Tibial artery (tissue), 4 donors: ENCODE measurements at regions not wholly inside any gene's neighbourhood (a gene's known extent, or its start where the extent isn't known, plus 50 kb on each side); places are given as distances from the start of the nearest gene placed in this dataset.

Experiments
- DNase-seq, 2 donors: peaks; one replicate each; pipeline ENCODE4 v3.0.0-alpha.2; 2019
- H3K27ac ChIP-seq, 2 donors: fragments of 200-600 bp; sonication (generic) in 1 of 2; 1 replicate in 1 of 2; 2 replicates in 1 of 2; pipeline ENCODE4 v1.5.1; 2018 to 2019; ENCODE audit warnings: mild to moderate bottlenecking in 1 of 2
- H3K27me3 ChIP-seq, 2 donors: fragments of 200-600 bp; sonication (generic) in 1 of 2; one replicate each; pipeline versions ENCODE4 v1.5.1 to v1.6.0; 2016 to 2019
- H3K36me3 ChIP-seq, 3 donors: fragments of 200-600 bp; sonication (generic) in 2 of 3; one replicate each; pipeline ENCODE4 v1.5.1; 2016 to 2019; ENCODE audit warnings: mild to moderate bottlenecking in 2 of 3
- H3K4me1 ChIP-seq, 4 donors: fragments of 200-600 bp; sonication (generic) in 2 of 4; 1 replicate in 3 of 4; 2 replicates in 1 of 4; pipeline ENCODE4 v1.5.1; 2016 to 2019
- H3K4me3 ChIP-seq, 2 donors: fragments of 200-600 bp; sonication (generic) in 1 of 2; 1 replicate in 1 of 2; 2 replicates in 1 of 2; pipeline ENCODE4 v1.5.1; 2018 to 2019; ENCODE audit warnings: mild to moderate bottlenecking in 2 of 2
- H3K9me3 ChIP-seq, 3 donors: fragments of 200-600 bp; sonication (generic) in 1 of 3; one replicate each; pipeline ENCODE4 v1.5.1; 2016 to 2019
- CTCF ChIP-seq, 2 experiments: fragments of 200-600 bp in 1 of 2; fragments of 450-650 bp in 1 of 2; IDR thresholded peaks; one replicate each; pipeline ENCODE4 v1.5.1; 2017 to 2019; ENCODE audit warnings: antibody characterized with exemption in 2 of 2, mild to moderate bottlenecking in 1 of 2, moderate library complexity in 1 of 2
- intact Hi-C: fragments of 100-400 bp; cut with DNase I; formaldehyde crosslinking; loops from one replicate; pipeline ENCODE4 v1.15.0; 2023; ENCODE audit warnings: low total_unique reads

- intact Hi-C loops: no loop called here
- H3K27ac ChIP-seq: no peak overlapping the region
- TF ChIP-seq CTCF (IDR thresholded peaks at IDR 0.05): no peak
Measured at GRCh38 chr12:88889326-88890110, 309.2 kb upstream of the KITLG start.

GRCh38 chr12:88884600-88884999 lies 304.3 kb upstream of the KITLG start:
- no peak overlapping the region for H3K27ac ChIP-seq
- intact Hi-C loops: no loop called here
- no peaks in the 10 kb centered on the region for H3K36me3 ChIP-seq
- H3K4me1 ChIP-seq: no peaks in the 10 kb centered on the region
- DNase-seq: no peak
- H3K9me3 ChIP-seq: no peaks in the 10 kb centered on the region
- H3K4me3 ChIP-seq: no peak overlapping the region
- no peak for TF ChIP-seq CTCF (IDR thresholded peaks at IDR 0.05)
- no peaks in the 10 kb centered on the region for H3K27me3 ChIP-seq

More at GRCh38 chr12:88889326-88890110, 309.2 kb upstream of the KITLG start:
- H3K9me3 ChIP-seq: no peaks in the 10 kb centered on the region
- DNase-seq: no peak
- no peak overlapping the region for H3K4me3 ChIP-seq
- H3K27me3 ChIP-seq: no peaks in the 10 kb centered on the region
- H3K4me1 ChIP-seq: no peaks in the 10 kb centered on the region
- no peaks in the 10 kb centered on the region for H3K36me3 ChIP-seq

GRCh38 chr12:88882662-88883061 lies 302.4 kb upstream of the KITLG start:
- no peaks in the 10 kb centered on the region for H3K36me3 ChIP-seq
- intact Hi-C loops: no loop called here

GRCh38 chr12:88880051-88880450 lies 299.8 kb upstream of the KITLG start:
- Histone ChIP-seq H3K4me1 (no peaks in the 10 kb centered on the region), H3K27ac (no peak overlapping the region), H3K27me3 (no peaks in the 10 kb centered on the region), H3K36me3 (no peaks in the 10 kb centered on the region), H3K9me3 (no peaks in the 10 kb centered on the region), H3K4me3 (no peak overlapping the region)
- no peak for DNase-seq
- intact Hi-C loops: no loop called here
- no peak for TF ChIP-seq CTCF (IDR thresholded peaks at IDR 0.05)

More at GRCh38 chr12:88882662-88883061, 302.4 kb upstream of the KITLG start:
- H3K27ac ChIP-seq: no peak overlapping the region
- no peak overlapping the region for H3K4me3 ChIP-seq
- no peaks in the 10 kb centered on the region for H3K27me3 ChIP-seq
- DNase-seq: no peak
- H3K9me3 ChIP-seq: no peaks in the 10 kb centered on the region
- TF ChIP-seq CTCF (IDR thresholded peaks at IDR 0.05): no peak
- no peaks in the 10 kb centered on the region for H3K4me1 ChIP-seq

GRCh38 chr12:88878295-88878694 lies 298.0 kb upstream of the KITLG start:
- H3K4me1 ChIP-seq: no peaks in the 10 kb centered on the region
- H3K27ac ChIP-seq: no peak overlapping the region
- intact Hi-C loops: no loop called here
- no peak for DNase-seq
- no peaks in the 10 kb centered on the region for H3K36me3 ChIP-seq
- H3K9me3 ChIP-seq: no peaks in the 10 kb centered on the region
- no peaks in the 10 kb centered on the region for H3K27me3 ChIP-seq
- no peak for TF ChIP-seq CTCF (IDR thresholded peaks at IDR 0.05)
- no peak overlapping the region for H3K4me3 ChIP-seq
